Mononuclear cell (primary cell): ENCODE measurements at regions not wholly inside any gene's neighbourhood (a gene's known extent, or its start where the extent isn't known, plus 50 kb on each side); places are given as distances from the start of the nearest gene placed in this dataset.
"Not testable (repeated sequence)": the region's sequence is repeated elsewhere in the genome, so short reads cannot be mapped to it uniquely, and the experiment has no call there.

ENCODE experiments used
- H3K27me3 ChIP-seq: 2 replicates; pipeline ENCODE4 v1.6.0; 2011; ENCODE audit warnings: low read length, control low read depth; ENCODE audit not compliant: insufficient read depth
- H3K4me1 ChIP-seq: 2 replicates; pipeline ENCODE4 v1.5.1; 2011; ENCODE audit warnings: mild to moderate bottlenecking, low read length, control low read depth; ENCODE audit not compliant: insufficient read depth
- H3K4me3 ChIP-seq: 2 replicates; pipeline ENCODE4 v1.5.1; 2011; ENCODE audit warnings: mild to moderate bottlenecking, low read length, moderate library complexity
- H3K9me3 ChIP-seq: 2 replicates; pipeline ENCODE4 v1.5.1; 2011; ENCODE audit warnings: low read depth, mild to moderate bottlenecking, control low read depth, low read length

DNA sequence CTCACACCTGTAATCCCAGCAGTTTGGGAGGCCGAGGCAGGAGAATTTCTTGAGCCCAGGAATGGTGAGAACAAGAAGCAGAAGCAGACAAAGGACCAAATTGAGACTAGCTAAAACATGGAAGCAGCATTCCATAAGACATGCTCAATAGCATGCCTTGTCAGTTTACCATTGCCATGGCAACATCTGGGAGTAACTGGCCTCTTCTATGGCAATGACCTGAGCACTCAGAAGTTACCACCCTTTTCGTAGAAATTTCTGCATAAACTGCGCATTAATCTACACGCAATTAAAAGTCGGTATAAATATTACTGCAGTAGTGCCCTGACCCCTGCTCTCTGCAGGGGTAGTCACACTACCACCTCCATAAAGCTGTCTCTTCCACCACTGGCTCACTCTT, 390.2 kb upstream of the USP9Y start:
- no peaks in the 10 kb centered on the region for H3K27me3 ChIP-seq
- no peak overlapping the region for H3K4me3 ChIP-seq
- H3K4me1 ChIP-seq: no peaks in the 10 kb centered on the region
- no peaks in the 10 kb centered on the region for H3K9me3 ChIP-seq

DNA sequence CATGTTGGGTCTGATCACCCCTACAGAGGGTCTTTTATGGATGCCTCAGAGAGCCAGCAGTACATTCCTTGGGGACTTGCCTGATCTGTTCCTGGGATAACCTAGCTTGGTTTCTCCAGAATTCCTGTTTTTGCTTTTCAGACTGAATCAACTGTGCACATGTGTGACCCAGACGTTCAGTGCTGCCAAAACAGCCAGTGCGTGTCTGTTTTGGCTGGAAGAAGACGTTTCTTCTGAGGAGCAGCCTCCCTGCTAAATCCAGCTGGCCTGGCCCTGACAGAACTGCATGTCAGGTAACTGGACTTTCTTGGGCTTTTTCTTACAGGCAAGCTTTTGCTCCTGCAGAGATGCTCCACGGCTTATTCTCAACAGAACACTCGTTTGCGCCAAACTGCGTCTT, 373.3 kb upstream of the USP9Y start:
- H3K4me3 ChIP-seq: no peak overlapping the region
- H3K4me1 ChIP-seq: no peaks in the 10 kb centered on the region
- H3K27me3 ChIP-seq: no peaks in the 10 kb centered on the region
- no peaks in the 10 kb centered on the region for H3K9me3 ChIP-seq

DNA sequence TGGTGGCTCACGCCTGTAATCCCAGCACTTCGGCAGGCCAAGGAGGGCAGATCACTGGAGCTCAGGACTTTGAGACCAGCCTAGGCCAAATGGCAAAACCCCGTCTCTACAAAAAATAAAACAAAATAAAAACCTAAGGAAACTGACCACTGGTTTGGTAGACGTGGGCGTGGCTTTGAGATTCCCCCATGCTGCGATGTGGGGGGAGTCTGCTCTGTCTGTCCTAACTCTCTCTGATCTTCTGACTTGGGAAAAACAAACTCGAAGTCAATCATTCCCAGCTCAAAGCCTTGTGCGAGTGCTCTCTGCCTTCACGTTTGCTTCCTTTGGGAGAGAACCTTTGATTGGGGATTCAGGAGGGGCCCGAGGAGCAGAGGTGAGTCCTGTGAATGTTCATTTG, 369.1 kb upstream of the USP9Y start:
- not testable (repeated sequence) for H3K27me3 ChIP-seq, H3K4me1 ChIP-seq, H3K4me3 ChIP-seq, H3K9me3 ChIP-seq

DNA sequence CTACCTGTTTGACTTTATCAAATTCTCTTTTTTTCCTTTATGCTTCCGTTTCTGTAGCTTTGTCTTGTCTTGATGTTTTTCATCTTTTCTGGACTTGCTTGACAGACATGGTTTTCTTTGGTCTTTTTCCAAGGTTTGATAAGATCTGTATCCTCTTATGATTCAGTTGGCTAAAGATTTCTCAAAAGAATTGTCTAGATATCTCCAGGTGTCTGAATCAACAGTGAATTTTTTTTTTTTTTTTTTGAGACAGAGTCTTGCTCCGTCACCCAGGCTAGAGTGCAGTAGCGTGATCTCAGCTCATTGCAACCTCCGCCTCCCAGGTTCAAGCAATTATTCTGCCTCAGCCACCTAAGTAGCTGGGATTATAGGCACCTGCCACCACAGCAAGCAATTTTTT, 357.8 kb upstream of the USP9Y start:
- H3K4me1 ChIP-seq: no peaks in the 10 kb centered on the region
- no peaks in the 10 kb centered on the region for H3K27me3 ChIP-seq
- H3K9me3 ChIP-seq: no peaks in the 10 kb centered on the region
- no peak overlapping the region for H3K4me3 ChIP-seq

DNA sequence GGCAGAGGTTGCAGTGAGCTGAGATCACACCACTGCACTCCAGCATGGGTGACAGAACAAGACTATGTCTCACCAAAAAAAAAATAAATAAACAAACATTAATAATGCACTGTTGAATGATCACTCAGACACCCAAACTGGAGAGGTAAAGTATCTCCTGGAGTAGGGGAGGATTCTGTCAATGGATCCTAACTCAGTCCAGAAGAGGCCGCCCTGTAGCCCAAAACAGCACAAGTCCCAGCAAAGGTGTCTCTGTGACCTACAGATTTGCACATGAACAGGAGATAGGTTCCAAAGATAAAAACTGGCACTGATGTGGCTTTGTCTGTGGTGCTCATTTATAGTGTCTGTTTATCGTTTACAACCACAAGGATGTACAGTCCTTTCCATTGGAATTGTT, 352.9 kb upstream of the USP9Y start:
- no peaks in the 10 kb centered on the region for H3K27me3 ChIP-seq
- no peaks in the 10 kb centered on the region for H3K9me3 ChIP-seq
- H3K4me3 ChIP-seq: no peak overlapping the region
- H3K4me1 ChIP-seq: no peaks in the 10 kb centered on the region

DNA sequence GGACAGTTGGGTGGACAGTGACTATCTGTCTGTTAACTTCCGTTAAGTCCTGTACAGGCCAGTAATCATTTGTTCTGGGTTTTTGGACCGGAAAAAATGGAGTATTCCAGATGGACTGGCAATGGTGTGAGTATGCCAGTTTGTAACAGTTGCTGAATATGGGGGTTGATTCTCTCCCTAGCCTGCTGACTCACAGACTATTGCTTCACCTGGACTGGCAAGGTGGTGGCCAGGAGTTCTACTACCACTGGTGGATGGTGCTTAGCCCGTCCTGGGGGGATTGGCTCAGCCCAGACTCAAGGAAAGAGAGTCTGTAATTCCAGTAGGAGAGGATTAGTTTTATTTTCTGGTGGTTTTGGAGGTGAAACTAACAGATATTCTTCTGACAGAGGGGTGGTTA, 343.8 kb upstream of the USP9Y start:
- Histone ChIP-seq H3K4me1 (no peaks in the 10 kb centered on the region), H3K9me3 (no peaks in the 10 kb centered on the region), H3K4me3 (no peak overlapping the region), H3K27me3 (no peaks in the 10 kb centered on the region)

DNA sequence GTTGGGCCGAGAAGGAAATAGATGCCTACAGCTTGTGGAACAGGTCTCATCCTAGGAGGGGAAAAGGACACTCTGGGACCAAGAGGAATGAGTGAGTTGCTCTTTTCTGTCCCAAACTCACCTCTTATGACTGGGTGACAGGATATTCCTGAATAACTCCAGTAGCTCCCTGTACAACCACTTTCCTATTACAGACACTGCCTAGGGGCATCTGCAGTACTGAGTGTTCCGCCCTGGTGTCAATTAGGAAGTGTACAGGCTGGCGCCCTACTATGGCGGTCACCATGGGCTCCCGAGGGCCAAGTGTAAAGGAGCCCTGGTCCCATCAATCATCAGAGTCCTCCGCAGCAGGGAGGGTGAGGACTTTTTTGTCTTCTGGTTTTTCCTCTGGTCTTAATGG, 343.4 kb upstream of the USP9Y start:
- H3K4me3 ChIP-seq: no peak overlapping the region
- H3K27me3 ChIP-seq: no peaks in the 10 kb centered on the region
- H3K9me3 ChIP-seq: no peaks in the 10 kb centered on the region
- H3K4me1 ChIP-seq: no peaks in the 10 kb centered on the region

DNA sequence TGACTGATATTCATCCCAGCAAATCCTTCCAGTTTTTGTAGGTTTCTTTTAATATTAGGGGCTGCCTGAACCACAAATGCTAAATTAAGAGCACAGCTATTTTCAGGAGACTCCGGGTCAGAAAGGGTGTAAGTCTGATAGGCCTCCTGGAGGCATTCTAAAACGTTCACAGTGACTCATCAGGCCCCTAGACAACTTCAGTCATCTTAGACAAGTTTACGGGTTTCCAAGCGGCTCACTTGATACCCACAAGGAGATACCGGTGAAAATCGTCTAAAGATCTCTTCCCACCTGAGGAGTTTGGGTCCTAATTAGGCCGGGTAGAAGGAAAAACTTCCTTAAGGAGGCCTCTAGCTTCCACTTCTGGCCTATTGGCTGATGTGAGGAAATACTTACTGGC, 342.7 kb upstream of the USP9Y start:
- Histone ChIP-seq H3K4me1 (no peaks in the 10 kb centered on the region), H3K9me3 (no peaks in the 10 kb centered on the region), H3K27me3 (no peaks in the 10 kb centered on the region), H3K4me3 (no peak overlapping the region)

DNA sequence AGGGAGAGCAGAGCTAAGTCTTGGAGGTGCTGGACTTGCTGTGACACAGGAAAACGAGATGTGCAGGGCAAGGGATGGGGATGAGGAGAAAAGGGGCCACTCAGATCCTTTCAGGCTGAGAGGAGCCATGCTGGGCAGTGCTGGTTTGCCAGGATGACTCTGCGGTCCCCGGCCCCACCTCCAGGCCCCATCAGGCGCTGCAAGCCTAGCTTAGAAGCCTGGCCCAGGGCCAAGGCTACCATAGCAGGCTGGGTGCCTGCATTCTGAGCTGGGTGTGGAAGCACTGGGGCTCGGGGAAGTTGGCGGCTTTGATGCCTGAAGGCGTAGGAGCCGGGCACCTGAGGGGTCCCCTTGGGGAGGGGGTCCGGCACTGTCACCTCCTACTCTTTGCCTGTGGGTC, 341.2 kb upstream of the USP9Y start:
- Histone ChIP-seq H3K27me3 (no peaks in the 10 kb centered on the region), H3K4me3 (no peak overlapping the region), H3K4me1 (no peaks in the 10 kb centered on the region), H3K9me3 (no peaks in the 10 kb centered on the region)

DNA sequence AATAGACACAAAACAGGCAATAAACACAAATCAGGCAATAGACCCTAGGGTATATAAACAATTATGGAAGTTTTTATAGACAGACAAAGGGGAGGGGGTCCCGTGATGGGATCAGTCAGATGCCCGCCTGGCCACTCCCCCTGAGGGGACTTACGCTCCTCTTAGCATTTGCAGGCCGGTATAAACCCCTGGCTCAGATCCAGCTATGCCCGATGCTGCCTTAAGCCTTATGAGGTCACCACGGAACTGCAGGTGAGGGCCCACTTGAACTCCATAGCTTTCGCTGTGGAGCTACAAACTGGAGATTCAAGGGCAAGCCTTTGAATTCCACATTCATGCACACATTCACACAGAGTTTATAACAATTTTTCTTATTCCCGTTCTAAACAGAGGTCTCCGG, 340.5 kb upstream of the USP9Y start:
- Histone ChIP-seq H3K4me3 (no peak overlapping the region), H3K9me3 (no peaks in the 10 kb centered on the region), H3K27me3 (no peaks in the 10 kb centered on the region), H3K4me1 (no peaks in the 10 kb centered on the region)

DNA sequence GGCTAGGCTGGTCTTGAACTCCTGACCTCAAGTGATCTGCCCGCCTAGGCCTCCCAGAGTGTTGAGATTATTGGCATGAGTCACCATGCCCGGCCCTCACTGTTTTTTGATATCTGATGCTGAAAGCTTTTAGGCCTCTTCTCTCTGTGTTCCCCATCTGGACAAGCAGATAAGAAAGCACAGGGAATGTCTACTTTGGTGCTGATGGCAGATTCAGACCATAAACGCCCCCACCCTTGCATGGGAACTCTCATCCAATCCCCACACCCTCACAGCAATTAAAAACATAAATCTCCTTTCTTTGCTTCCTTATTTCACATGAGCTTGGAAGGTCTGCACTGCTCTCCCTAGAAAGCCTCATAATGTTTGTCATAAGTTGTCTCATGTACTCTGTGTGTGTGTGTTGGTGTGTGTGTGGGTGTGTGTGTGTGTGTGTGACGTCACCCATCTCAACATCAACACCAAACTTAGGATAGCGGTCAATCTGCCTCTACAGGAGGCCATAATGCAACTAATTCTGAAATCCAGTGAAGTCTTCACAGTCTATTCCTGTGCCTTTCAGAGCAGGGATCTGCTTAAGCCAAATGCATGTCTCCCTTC, 335.6 kb upstream of the USP9Y start:
- no peaks in the 10 kb centered on the region for H3K4me1 ChIP-seq

DNA sequence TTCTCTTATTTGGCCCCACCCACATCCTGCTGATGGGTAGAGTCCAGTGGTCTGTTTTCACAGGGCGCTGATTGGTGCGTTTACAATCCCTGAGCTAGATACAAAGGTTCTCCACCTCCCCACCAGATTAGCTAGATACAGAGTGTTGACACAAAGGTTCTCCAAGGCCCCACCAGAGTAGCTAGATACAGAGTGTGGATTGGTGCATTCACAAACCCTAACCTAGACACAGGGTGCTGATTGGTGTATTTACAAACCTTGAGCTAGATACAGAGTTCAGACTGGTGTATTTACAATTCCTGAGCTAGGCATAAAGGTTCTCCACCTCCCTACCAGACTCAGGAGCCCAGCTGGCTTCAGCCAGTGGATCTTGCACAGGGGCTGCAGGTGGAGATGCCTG, 326.4 kb upstream of the USP9Y start:
- H3K27me3 ChIP-seq, H3K4me1 ChIP-seq, H3K4me3 ChIP-seq, H3K9me3 ChIP-seq: not testable (repeated sequence)

More for the DNA sequence above, 335.6 kb upstream of the USP9Y start:
- Histone ChIP-seq H3K27me3 (no peaks in the 10 kb centered on the region), H3K9me3 (no peaks in the 10 kb centered on the region), H3K4me3 (no peak overlapping the region)

DNA sequence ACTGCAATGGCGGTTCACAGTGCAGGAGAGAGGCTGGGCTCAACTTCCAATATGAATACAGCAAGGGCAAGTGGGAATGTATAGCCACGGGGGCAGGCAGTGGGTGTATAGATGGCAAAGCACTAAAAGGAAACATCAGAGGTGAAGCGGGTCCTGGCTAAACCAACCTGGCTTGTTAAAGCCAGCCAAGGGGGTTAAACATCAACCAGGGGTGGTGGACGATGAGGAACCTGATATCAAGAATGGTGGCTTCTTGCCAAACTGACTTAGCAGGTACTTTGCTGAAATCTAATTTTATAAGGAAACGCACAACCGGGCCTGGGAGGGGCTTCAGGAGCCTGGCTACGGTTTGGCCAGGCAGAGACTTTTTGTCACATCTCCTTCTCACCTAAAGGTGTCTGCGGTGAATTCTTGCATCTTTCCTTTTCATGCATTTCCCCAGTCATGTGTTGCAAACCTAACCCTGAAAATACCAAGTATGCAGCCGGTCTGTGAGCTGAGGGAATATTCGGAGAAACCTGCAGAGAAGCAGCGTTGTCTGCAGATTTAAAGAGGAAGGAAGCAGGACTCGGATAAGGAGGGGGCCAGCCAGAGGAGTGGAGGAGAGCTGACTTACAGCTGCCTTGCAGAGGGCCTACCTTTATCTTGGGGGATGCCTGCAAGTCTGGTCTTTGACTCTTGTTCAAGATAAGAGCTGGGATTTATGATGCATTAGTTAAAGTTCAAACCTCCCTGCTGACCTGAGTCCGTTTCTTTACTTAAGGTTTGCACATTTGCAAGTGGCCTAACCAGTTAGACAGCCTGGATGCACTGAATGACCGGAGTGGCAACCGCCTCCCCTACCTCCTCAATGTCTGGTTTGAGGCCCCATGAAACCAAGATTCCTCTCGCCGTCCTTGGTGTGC, 309.1 kb upstream of the USP9Y start:
- not testable (repeated sequence) for H3K27me3 ChIP-seq, H3K4me1 ChIP-seq, H3K9me3 ChIP-seq, H3K4me3 ChIP-seq

DNA sequence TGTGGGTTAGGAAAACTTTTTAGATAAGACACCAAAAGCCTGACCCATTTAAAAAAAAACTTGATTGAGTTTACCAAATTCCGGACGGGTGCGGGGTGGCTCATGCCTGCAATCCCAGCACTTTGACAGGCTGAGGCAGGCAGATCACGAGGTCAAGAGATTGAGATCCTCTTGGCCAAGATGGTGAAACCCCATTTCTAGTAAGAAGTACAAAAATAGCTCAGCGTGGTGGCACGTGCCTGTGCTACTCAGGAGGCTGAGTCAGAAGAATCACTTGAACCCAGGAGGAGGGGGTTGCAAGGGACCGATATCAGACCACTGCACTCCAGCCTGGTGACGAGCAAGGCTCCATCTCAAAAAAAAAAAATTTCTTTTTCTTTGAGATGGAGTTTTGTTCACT, 307.8 kb upstream of the USP9Y start:
- Histone ChIP-seq H3K27me3 (no peaks in the 10 kb centered on the region), H3K4me3 (no peak overlapping the region), H3K4me1 (no peaks in the 10 kb centered on the region), H3K9me3 (no peaks in the 10 kb centered on the region)

DNA sequence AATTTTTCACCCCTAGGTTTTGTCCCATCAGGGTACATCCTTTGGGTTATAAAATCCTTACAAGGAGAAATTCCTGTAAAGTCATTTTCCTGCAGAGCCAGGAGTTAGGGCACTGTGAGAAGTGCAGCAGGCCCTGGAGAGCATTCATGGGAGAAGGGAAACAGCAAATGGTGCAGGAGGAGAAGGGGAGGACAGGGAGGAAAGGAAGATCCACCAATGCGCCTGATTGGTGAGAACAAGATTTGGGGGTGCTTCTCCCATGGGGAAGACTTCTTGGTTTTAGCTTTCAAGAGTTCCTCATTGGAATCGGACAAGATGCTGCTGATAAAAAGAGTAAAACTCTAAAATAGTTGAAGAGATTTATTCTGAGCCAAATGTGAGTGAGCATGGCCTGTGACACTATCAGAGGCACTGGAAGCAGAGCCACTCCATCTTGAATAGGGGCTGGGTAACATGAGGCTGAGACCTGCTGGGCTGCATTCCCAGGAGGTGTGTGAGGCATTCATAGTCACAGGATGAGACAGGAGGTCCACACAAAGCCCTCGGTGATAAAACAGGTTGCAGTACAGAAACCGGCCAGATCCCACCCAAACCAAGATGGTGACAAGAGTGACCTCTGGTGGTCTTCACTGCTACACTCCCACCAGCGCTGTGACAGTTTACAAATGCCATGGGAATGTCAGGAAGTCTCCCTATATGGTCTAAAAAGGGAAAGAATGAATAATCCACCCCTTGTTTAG, 305.5 kb upstream of the USP9Y start:
- H3K9me3 ChIP-seq, H3K27me3 ChIP-seq, H3K4me3 ChIP-seq, H3K4me1 ChIP-seq: not testable (repeated sequence)
